HepG2 (cell line): ENCODE measurements at regions not wholly inside any gene's neighbourhood (a gene's known extent, or its start where the extent isn't known, plus 50 kb on each side); places are given as distances from the start of the nearest gene placed in this dataset.

Experiments
- ATAC-seq: fragments of 200-7000 bp; cut with Tn5 transposase; 3 replicates; pipeline ENCODE4 v1.9.1; 2020; ENCODE audit warnings: mild to moderate bottlenecking, moderate library complexity
- BruUV-seq: library from RNA; stranded (reverse); fragments of 400-500 nt; replicated peaks from 2 replicates; lab custom pipeline; 2021; lab: Mats Ljungman, UMichigan
- CTCF ChIA-PET: fragments of 300-600 bp; formaldehyde crosslinking; extraction: SDS; loops from one replicate; lab custom pipeline; 2021; ENCODE audit warnings: low total read pairs, inconsistent platforms, low intra/inter-chr PET ratio; lab: Yijun Ruan, JAX
- POLR2A ChIA-PET: fragments of 350-600 bp; sonication (Branson Sonifier 250); formaldehyde crosslinking; loops from one replicate; lab custom pipeline; 2020; ENCODE audit warnings: antibody characterized with exemption, inconsistent platforms; lab: Yijun Ruan, JAX
- DNase-seq: peaks from one replicate; pipeline ENCODE4 v3.0.0-alpha.2; 2015; ENCODE audit warnings: low spot score
- FAIRE-seq: peaks from 3 replicates; lab custom pipeline; 2011; peaks lifted over from hg19 to GRCh38; lab: Jason Lieb, UNC
- H2AFZ ChIP-seq: one replicate; pipeline ENCODE4 v1.6.1; 2011; ENCODE audit warnings: low read length, inconsistent platforms
- H3K27ac ChIP-seq: fragments of 300-600 bp; 3 replicates; pipeline ENCODE4 v1.8.0; 2011; ENCODE audit warnings: mixed run types, mild to moderate bottlenecking, mixed read lengths, low read length, inconsistent platforms; ENCODE audit not compliant: insufficient read depth; ENCODE audit errors: extremely low read length
- H3K27me3 ChIP-seq, 2 experiments: fragments of 200-600 bp in 1 of 2; 2 replicates in 1 of 2; 3 replicates in 1 of 2; pipeline versions ENCODE4 v1.6.0 to v1.8.0; 2011; ENCODE audit warnings: low read length in 2 of 2, mild to moderate bottlenecking in 2 of 2, moderate library complexity in 2 of 2, inconsistent platforms in 1 of 2; ENCODE audit not compliant: insufficient read depth in 2 of 2, control insufficient read depth in 1 of 2
- H3K36me3 ChIP-seq, 2 experiments: fragments of 200-600 bp in 1 of 2; replicated peaks in 1 of 2; 2 replicates in 1 of 2; 3 replicates in 1 of 2; pipeline versions ENCODE4 v1.5.1 to v1.8.0; 2011; ENCODE audit warnings: low read length in 2 of 2, inconsistent platforms in 1 of 2; ENCODE audit not compliant: insufficient read depth in 2 of 2, control insufficient read depth in 1 of 2
- H3K4me1 ChIP-seq: 2 replicates; pipeline ENCODE4 v1.5.1; 2012; ENCODE audit warnings: low read length, inconsistent platforms; ENCODE audit not compliant: insufficient read depth
- H3K4me2 ChIP-seq: 2 replicates; pipeline ENCODE4 v1.6.0; 2011; ENCODE audit warnings: low read depth, low read length, inconsistent platforms
- H3K4me3 ChIP-seq, 3 experiments: fragments of 200-600 bp in 1 of 3; sonication (generic), shearing (Covaris generic) in 1 of 3; replicated peaks in 1 of 3; 2 replicates each; pipeline ENCODE4 v1.5.1; 2011 to 2016; ENCODE audit warnings: low read length in 3 of 3, inconsistent platforms in 2 of 3, low read depth in 2 of 3, mild to moderate bottlenecking in 2 of 3, control low read depth in 1 of 3, mixed read lengths in 1 of 3; ENCODE audit not compliant: insufficient read depth in 1 of 3
- H3K79me2 ChIP-seq: one replicate; pipeline ENCODE4 v1.6.1; 2011; ENCODE audit warnings: low read length, inconsistent platforms; ENCODE audit not compliant: insufficient read depth
- H3K9ac ChIP-seq: 2 replicates; pipeline ENCODE4 v1.6.0; 2011; ENCODE audit warnings: mild to moderate bottlenecking, low read depth, low read length, inconsistent platforms; ENCODE audit not compliant: insufficient read depth
- H3K9me3 ChIP-seq: 2 replicates; pipeline ENCODE4 v1.5.1; 2012; ENCODE audit warnings: mild to moderate bottlenecking, low read length
- H4K20me1 ChIP-seq: 2 replicates; pipeline ENCODE4 v1.6.0; 2011; ENCODE audit warnings: inconsistent platforms, mild to moderate bottlenecking, low read length, moderate library complexity; ENCODE audit not compliant: insufficient read depth
- ATF7 ChIP-seq, 2 experiments: fragments of 450-650 bp in 1 of 2; sonication (generic) in 1 of 2; formaldehyde crosslinking in 1 of 2; IDR thresholded peaks; 2 replicates each; pipeline versions ENCODE4 v1.4.0 to v1.6.1; 2016 to 2020; ENCODE audit warnings: antibody characterized with exemption in 1 of 2, mild to moderate bottlenecking in 1 of 2, missing genetic modification reagents in 1 of 2
- CCDC6 ChIP-seq: sonication (generic); formaldehyde crosslinking; IDR thresholded peaks from 2 replicates; pipeline ENCODE4 v1.8.1; 2022; ENCODE audit warnings: mild to moderate bottlenecking, missing genetic modification reagents, moderate library complexity
- DRAP1 ChIP-seq: IDR thresholded peaks from 2 replicates; pipeline ENCODE4 v1.6.1; 2016; ENCODE audit warnings: missing genetic modification reagents, missing compliant biosample characterization
- FOXP4 ChIP-seq: sonication (generic); formaldehyde crosslinking; IDR thresholded peaks from 2 replicates; pipeline ENCODE4 v1.4.0; 2020; ENCODE audit warnings: missing genetic modification reagents
- MYC ChIP-seq: sonication (generic); formaldehyde crosslinking; IDR thresholded peaks from 2 replicates; pipeline ENCODE4 v1.9.0; 2021; ENCODE audit warnings: missing genetic modification reagents, borderline replicate concordance
- PAF1 ChIP-seq: IDR thresholded peaks from 2 replicates; pipeline ENCODE4 v1.6.1; 2016; ENCODE audit warnings: missing genetic modification reagents, missing compliant biosample characterization
- RFXAP ChIP-seq: sonication (generic); formaldehyde crosslinking; IDR thresholded peaks from 2 replicates; pipeline ENCODE4 v1.4.0; 2020; ENCODE audit warnings: missing genetic modification reagents, borderline replicate concordance
- ZBTB25 ChIP-seq: IDR thresholded peaks from 2 replicates; pipeline ENCODE4 v1.6.1; 2018; ENCODE audit warnings: missing genetic modification reagents
- ZFP41 ChIP-seq: sonication (generic); formaldehyde crosslinking; IDR thresholded peaks from 2 replicates; pipeline ENCODE4 v1.4.0; 2020; ENCODE audit warnings: mild to moderate bottlenecking, missing genetic modification reagents, borderline replicate concordance
- ZFP62 ChIP-seq: sonication (generic); formaldehyde crosslinking; IDR thresholded peaks from 2 replicates; pipeline ENCODE4 v1.4.0; 2020; ENCODE audit warnings: missing genetic modification reagents
- ZNF362 ChIP-seq: sonication (generic); formaldehyde crosslinking; IDR thresholded peaks from 2 replicates; pipeline ENCODE4 v1.4.0; 2020; ENCODE audit warnings: missing genetic modification reagents, mild to moderate bottlenecking, borderline replicate concordance
- ZNF605 ChIP-seq: sonication (generic); formaldehyde crosslinking; IDR thresholded peaks from 2 replicates; pipeline ENCODE4 v1.8.0; 2022; ENCODE audit warnings: mild to moderate bottlenecking, missing genetic modification reagents
- ZNF607 ChIP-seq: sonication (generic); formaldehyde crosslinking; IDR thresholded peaks from 2 replicates; pipeline ENCODE4 v1.5.1; 2020; ENCODE audit warnings: missing genetic modification reagents, mild to moderate bottlenecking, borderline replicate concordance
- ZNF878 ChIP-seq: sonication (generic); formaldehyde crosslinking; IDR thresholded peaks from 2 replicates; pipeline ENCODE4 v1.8.1; 2023; ENCODE audit warnings: mild to moderate bottlenecking, missing genetic modification reagents, moderate library complexity
- WGBS: methylation state at CpG from one replicate; pipeline ENCODE4 v1.1.6; 2017; ENCODE audit warnings: low lambda C conversion rate; 5-methylcytosine and 5-hydroxymethylcytosine counted together
- in situ Hi-C: cut with HindIII; loops from 2 replicates; pipeline ENCODE4 v1.10.0; 2017; ENCODE audit warnings: low pct_unique_long_range_greater_than_20kb; ENCODE audit not compliant: extremely low pct_ligation_motif_present
- intact Hi-C: fragments of 100-400 bp; cut with micrococcal nuclease; formaldehyde crosslinking; loops from one replicate; pipeline ENCODE4 v1.10.0; 2022; ENCODE audit not compliant: unreplicated experiment

GRCh38 chr5:160930406-160930805 lies 78.4 kb upstream of the ATP10B start:
- CTCF ChIA-PET: no interaction called here
- no TSS peak for BruUV-seq
- Histone ChIP-seq H3K9ac (no peak overlapping the region), H3K36me3 (no peaks in the 10 kb centered on the region), H3K27ac (no peak overlapping the region), H3K9me3 (peaks cover 17% of the 10 kb centered on the region; the same call in 1 of the 2 replicates), H3K4me3 (no peak overlapping the region), H3K79me2 (no peaks in the 10 kb centered on the region), H3K4me1 (no peaks in the 10 kb centered on the region), H3K4me2 (no peak overlapping the region), H2AFZ (no peak overlapping the region), H3K27me3 (no peaks in the 10 kb centered on the region), H4K20me1 (no peaks in the 10 kb centered on the region)
- WGBS: 0% methylated on average over 1 of the region's 1 CpG
- POLR2A ChIA-PET: no interaction called here
- intact Hi-C loops (no loop called here), in situ Hi-C loops (no loop called here)
- FAIRE-seq (no peak), DNase-seq (no peak), ATAC-seq (no peak)
- no peak for TF ChIP-seq ZFP62
- TF ChIP-seq ATF7 (IDR thresholded peaks at IDR 0.05): peak; percentile 19; the same call in 1 of the 2 replicates
- no peak for TF ChIP-seq ATF7 (CRISPR knock-in tag; IDR thresholded peaks at IDR 0.05)

- FAIRE-seq (no peak), ATAC-seq (no peak), DNase-seq (no peak)
- Histone ChIP-seq H2AFZ (no peak overlapping the region), H3K4me3 (no peak overlapping the region), H3K4me2 (no peak overlapping the region), H3K9ac (no peak overlapping the region), H3K27me3 (no peaks in the 10 kb centered on the region), H3K79me2 (no peaks in the 10 kb centered on the region), H4K20me1 (no peaks in the 10 kb centered on the region), H3K36me3 (no peaks in the 10 kb centered on the region), H3K9me3 (peaks cover 12% of the 10 kb centered on the region; the same call in 1 of the 2 replicates), H3K27ac (no peak overlapping the region), H3K4me1 (peaks cover 2% of the 10 kb centered on the region; the same call in 1 of the 2 replicates)
- CTCF ChIA-PET: no interaction called here
- in situ Hi-C loops (no loop called here), intact Hi-C loops (no loop called here)
- POLR2A ChIA-PET: no interaction called here
- BruUV-seq: no TSS peak
- 84% methylated on average over 3 of the region's 3 CpGs for WGBS
- TF ChIP-seq CCDC6 (no peak), RFXAP (CRISPR knock-in tag) (no peak), MYC (no peak), ZNF607 (CRISPR knock-in tag) (no peak), ZNF362 (CRISPR knock-in tag) (no peak), PAF1 (CRISPR knock-in tag) (no peak), ZBTB25 (CRISPR knock-in tag) (no peak), DRAP1 (no peak), ZNF878 (CRISPR knock-in tag) (no peak), FOXP4 (CRISPR knock-in tag) (no peak), ZFP41 (no peak), ZNF605 (no peak)
Observed at GRCh38 chr5:160929906-160930305, 77.9 kb upstream of the ATP10B start.
